PC-3 (cell line): ENCODE measurements at regions not wholly inside any gene's neighbourhood (a gene's known extent, or its start where the extent isn't known, plus 50 kb on each side); places are given as distances from the start of the nearest gene placed in this dataset.

Source experiments
- EZH2 ChIP-seq: fragments of 300-600 bp; sonication (generic); IDR thresholded peaks from one replicate; pipeline ENCODE4 v1.6.1; 2017; ENCODE audit warnings: antibody characterized with exemption, mild to moderate bottlenecking, low read length; ENCODE audit not compliant: unreplicated experiment
- TF ChIP-seq, protein P1 (sequence below): fragments of 300-600 bp; sonication (generic); conservative IDR thresholded peaks from 2 replicates; pipeline ENCODE4 v1.5.1; 2017; ENCODE audit warnings: antibody characterized with exemption, low read depth, mild to moderate bottlenecking, low read length

GRCh38 chr13:111555268-111555808 is 234.9 kb downstream of the TEX29 start:
- no peak for TF ChIP-seq EZH2
- TF ChIP-seq, protein P1, sequence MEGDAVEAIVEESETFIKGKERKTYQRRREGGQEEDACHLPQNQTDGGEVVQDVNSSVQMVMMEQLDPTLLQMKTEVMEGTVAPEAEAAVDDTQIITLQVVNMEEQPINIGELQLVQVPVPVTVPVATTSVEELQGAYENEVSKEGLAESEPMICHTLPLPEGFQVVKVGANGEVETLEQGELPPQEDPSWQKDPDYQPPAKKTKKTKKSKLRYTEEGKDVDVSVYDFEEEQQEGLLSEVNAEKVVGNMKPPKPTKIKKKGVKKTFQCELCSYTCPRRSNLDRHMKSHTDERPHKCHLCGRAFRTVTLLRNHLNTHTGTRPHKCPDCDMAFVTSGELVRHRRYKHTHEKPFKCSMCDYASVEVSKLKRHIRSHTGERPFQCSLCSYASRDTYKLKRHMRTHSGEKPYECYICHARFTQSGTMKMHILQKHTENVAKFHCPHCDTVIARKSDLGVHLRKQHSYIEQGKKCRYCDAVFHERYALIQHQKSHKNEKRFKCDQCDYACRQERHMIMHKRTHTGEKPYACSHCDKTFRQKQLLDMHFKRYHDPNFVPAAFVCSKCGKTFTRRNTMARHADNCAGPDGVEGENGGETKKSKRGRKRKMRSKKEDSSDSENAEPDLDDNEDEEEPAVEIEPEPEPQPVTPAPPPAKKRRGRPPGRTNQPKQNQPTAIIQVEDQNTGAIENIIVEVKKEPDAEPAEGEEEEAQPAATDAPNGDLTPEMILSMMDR, result no peak
